PC-3 (cell line): ENCODE measurements at regions not wholly inside any gene's neighbourhood (a gene's known extent, or its start where the extent isn't known, plus 50 kb on each side); places are given as distances from the start of the nearest gene placed in this dataset.

Experiments
- CTCF ChIP-seq: fragments of 300-600 bp; sonication (generic); conservative IDR thresholded peaks from 2 replicates; pipeline ENCODE4 v1.5.1; 2017; ENCODE audit warnings: antibody characterized with exemption, low read depth, mild to moderate bottlenecking, low read length
- EZH2 ChIP-seq: fragments of 300-600 bp; sonication (generic); IDR thresholded peaks from one replicate; pipeline ENCODE4 v1.6.1; 2017; ENCODE audit warnings: antibody characterized with exemption, mild to moderate bottlenecking, low read length; ENCODE audit not compliant: unreplicated experiment
- EZH2phosphoT487 ChIP-seq: fragments of 300-600 bp; sonication (generic); IDR thresholded peaks from 2 replicates; pipeline ENCODE4 v1.6.1; 2018; ENCODE audit warnings: mild to moderate bottlenecking, antibody characterized with exemption, low read length, borderline replicate concordance

- TF ChIP-seq CTCF = no peak
- TF ChIP-seq EZH2phosphoT487 = no peak
- TF ChIP-seq EZH2 = no peak
These were observed 150.7 kb upstream of the SHH start for GRCh38 chr7:155962968-155963300.
